ENCODE measurements at regions not wholly inside any gene's neighbourhood (a gene's known extent, or its start where the extent isn't known, plus 50 kb on each side); places are given as distances from the start of the nearest gene placed in this dataset.

GRCh38 chr2:181821049-181821448, 70.5 kb upstream of the ITPRID2 start:
- Histone ChIP-seq H3K27ac (ENCODE audit: insufficient read depth, low read length) (no peak overlapping the region), H3K9me3 (ENCODE audit: control insufficient read depth, insufficient read depth, low read depth, low read length) (no peaks in the 10 kb centered on the region), H3K79me2 (ENCODE audit: control insufficient read depth, insufficient read depth, low read length) (no peaks in the 10 kb centered on the region), H2AFZ (ENCODE audit: low read length) (no peak overlapping the region), H3K27me3 (ENCODE audit: control insufficient read depth, insufficient read depth, low read length) (no peaks in the 10 kb centered on the region), H4K20me1 (ENCODE audit: control insufficient read depth, extremely low read depth, insufficient read depth, low read length) (no peaks in the 10 kb centered on the region), H3K36me3 (ENCODE audit: control insufficient read depth, insufficient read depth, low read length) (no peaks in the 10 kb centered on the region), H3K4me1 (ENCODE audit: control insufficient read depth, extremely low read depth, insufficient read depth, low read length) (no peaks in the 10 kb centered on the region), H3K4me2 (ENCODE audit: extremely low read depth, insufficient read depth, low read length) (no peak overlapping the region), H3K9ac (ENCODE audit: insufficient read depth, low read length) (no peak overlapping the region), H3K4me3 (replicated peaks in 1 of 4; ENCODE audit: control extremely low read depth in 1 of 4, insufficient read depth in 1 of 4, low read depth in 3 of 4, low read length in 4 of 4) (no peak overlapping the region)
- TF ChIP-seq, protein P1, sequence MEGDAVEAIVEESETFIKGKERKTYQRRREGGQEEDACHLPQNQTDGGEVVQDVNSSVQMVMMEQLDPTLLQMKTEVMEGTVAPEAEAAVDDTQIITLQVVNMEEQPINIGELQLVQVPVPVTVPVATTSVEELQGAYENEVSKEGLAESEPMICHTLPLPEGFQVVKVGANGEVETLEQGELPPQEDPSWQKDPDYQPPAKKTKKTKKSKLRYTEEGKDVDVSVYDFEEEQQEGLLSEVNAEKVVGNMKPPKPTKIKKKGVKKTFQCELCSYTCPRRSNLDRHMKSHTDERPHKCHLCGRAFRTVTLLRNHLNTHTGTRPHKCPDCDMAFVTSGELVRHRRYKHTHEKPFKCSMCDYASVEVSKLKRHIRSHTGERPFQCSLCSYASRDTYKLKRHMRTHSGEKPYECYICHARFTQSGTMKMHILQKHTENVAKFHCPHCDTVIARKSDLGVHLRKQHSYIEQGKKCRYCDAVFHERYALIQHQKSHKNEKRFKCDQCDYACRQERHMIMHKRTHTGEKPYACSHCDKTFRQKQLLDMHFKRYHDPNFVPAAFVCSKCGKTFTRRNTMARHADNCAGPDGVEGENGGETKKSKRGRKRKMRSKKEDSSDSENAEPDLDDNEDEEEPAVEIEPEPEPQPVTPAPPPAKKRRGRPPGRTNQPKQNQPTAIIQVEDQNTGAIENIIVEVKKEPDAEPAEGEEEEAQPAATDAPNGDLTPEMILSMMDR (conservative IDR thresholded peaks at IDR 0.05 in 1 of 2, IDR thresholded peaks at IDR 0.05 in 1 of 2; ENCODE audit: low read depth in 1 of 2, low read length in 2 of 2), result no peak
- no peak for TF ChIP-seq EZH2 (IDR thresholded peaks at IDR 0.05; ENCODE audit: low read length, missing control alignments)
- no peak for DNase-seq (ENCODE audit: low read depth in 2 of 2)

GRCh38 chr2:181822097-181822496, 69.4 kb upstream of the ITPRID2 start:
- Histone ChIP-seq H3K9me3 (ENCODE audit: control insufficient read depth, insufficient read depth, low read depth, low read length) (no peaks in the 10 kb centered on the region), H4K20me1 (ENCODE audit: control insufficient read depth, extremely low read depth, insufficient read depth, low read length) (no peaks in the 10 kb centered on the region), H3K36me3 (ENCODE audit: control insufficient read depth, insufficient read depth, low read length) (no peaks in the 10 kb centered on the region), H3K9ac (ENCODE audit: insufficient read depth, low read length) (no peak overlapping the region), H2AFZ (ENCODE audit: low read length) (no peak overlapping the region), H3K79me2 (ENCODE audit: control insufficient read depth, insufficient read depth, low read length) (no peaks in the 10 kb centered on the region), H3K27me3 (ENCODE audit: control insufficient read depth, insufficient read depth, low read length) (no peaks in the 10 kb centered on the region), H3K4me2 (ENCODE audit: extremely low read depth, insufficient read depth, low read length) (no peak overlapping the region), H3K27ac (ENCODE audit: insufficient read depth, low read length) (no peak overlapping the region), H3K4me1 (ENCODE audit: control insufficient read depth, extremely low read depth, insufficient read depth, low read length) (no peaks in the 10 kb centered on the region), H3K4me3 (replicated peaks in 1 of 4; ENCODE audit: control extremely low read depth in 1 of 4, insufficient read depth in 1 of 4, low read depth in 3 of 4, low read length in 4 of 4) (no peak overlapping the region)
- no peak for DNase-seq (ENCODE audit: low read depth in 2 of 2)
- TF ChIP-seq, protein P1 (conservative IDR thresholded peaks at IDR 0.05 in 1 of 2, IDR thresholded peaks at IDR 0.05 in 1 of 2; ENCODE audit: low read depth in 1 of 2, low read length in 2 of 2), result no peak
- TF ChIP-seq EZH2 (IDR thresholded peaks at IDR 0.05; ENCODE audit: low read length, missing control alignments), result no peak

DNA sequence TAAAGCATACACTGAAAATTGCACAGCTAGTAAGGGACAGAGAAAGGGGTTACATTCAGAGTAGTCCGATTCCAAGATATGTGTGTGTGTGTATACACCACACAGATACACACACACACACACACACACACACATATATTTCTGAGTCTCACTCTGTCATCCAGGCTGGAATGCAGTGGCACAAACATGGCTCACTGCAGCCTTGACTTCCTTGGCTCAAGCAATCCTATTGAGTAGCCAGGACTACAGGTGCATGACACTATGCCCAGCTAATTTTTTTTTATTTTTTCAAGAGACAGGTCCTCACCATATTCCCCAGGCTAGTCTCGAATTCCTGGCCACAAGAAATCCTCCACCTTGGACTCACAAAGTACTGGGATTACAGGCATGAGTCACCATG, 68.1 kb upstream of the ITPRID2 start:
- DNase-seq (ENCODE audit: low read depth in 2 of 2), result no peak
- TF ChIP-seq EZH2 (IDR thresholded peaks at IDR 0.05; ENCODE audit: low read length, missing control alignments), result no peak
- TF ChIP-seq, protein P1 (conservative IDR thresholded peaks at IDR 0.05 in 1 of 2, IDR thresholded peaks at IDR 0.05 in 1 of 2; ENCODE audit: low read depth in 1 of 2, low read length in 2 of 2), result no peak
- H3K4me2 ChIP-seq (ENCODE audit: extremely low read depth, insufficient read depth, low read length), result no peak overlapping the region
- H3K27ac ChIP-seq (ENCODE audit: insufficient read depth, low read length), result no peak overlapping the region
- H3K36me3 ChIP-seq (ENCODE audit: control insufficient read depth, insufficient read depth, low read length), result no peaks in the 10 kb centered on the region
- no peaks in the 10 kb centered on the region for H3K9me3 ChIP-seq (ENCODE audit: control insufficient read depth, insufficient read depth, low read depth, low read length)
- no peaks in the 10 kb centered on the region for H4K20me1 ChIP-seq (ENCODE audit: control insufficient read depth, extremely low read depth, insufficient read depth, low read length)
- no peaks in the 10 kb centered on the region for H3K27me3 ChIP-seq (ENCODE audit: control insufficient read depth, insufficient read depth, low read length)
- no peaks in the 10 kb centered on the region for H3K79me2 ChIP-seq (ENCODE audit: control insufficient read depth, insufficient read depth, low read length)
- no peaks in the 10 kb centered on the region for H3K4me1 ChIP-seq (ENCODE audit: control insufficient read depth, extremely low read depth, insufficient read depth, low read length)
- H3K4me3 ChIP-seq (replicated peaks in 1 of 4; ENCODE audit: control extremely low read depth in 1 of 4, insufficient read depth in 1 of 4, low read depth in 3 of 4, low read length in 4 of 4), result no peak overlapping the region
- H3K9ac ChIP-seq (ENCODE audit: insufficient read depth, low read length), result no peak overlapping the region
- no peak overlapping the region for H2AFZ ChIP-seq (ENCODE audit: low read length)

All from fibroblast of lung (primary cell).